Testis (tissue), 2 donors: ENCODE measurements at regions not wholly inside any gene's neighbourhood (a gene's known extent, or its start where the extent isn't known, plus 50 kb on each side); places are given as distances from the start of the nearest gene placed in this dataset.

ENCODE experiments used
- DNase-seq: peaks from one replicate; pipeline ENCODE4 v3.0.0-alpha.2; 2019
- H3K27ac ChIP-seq, 2 donors: fragments of 200-600 bp; sonication (generic); one replicate each; pipeline ENCODE4 v1.5.1; 2019
- H3K27me3 ChIP-seq: fragments of 200-600 bp; sonication (generic); one replicate; pipeline ENCODE4 v1.5.1; 2019
- H3K36me3 ChIP-seq: fragments of 200-600 bp; sonication (generic); one replicate; pipeline ENCODE4 v1.5.1; 2017; ENCODE audit warnings: low read depth; ENCODE audit errors: missing control alignments
- H3K4me1 ChIP-seq: fragments of 200-600 bp; sonication (generic); one replicate; pipeline ENCODE4 v1.5.1; 2019
- H3K4me3 ChIP-seq, 2 donors: fragments of 200-600 bp; sonication (generic); one replicate each; pipeline ENCODE4 v1.5.1; 2017 to 2019
- H3K9me3 ChIP-seq: fragments of 200-600 bp; sonication (generic); one replicate; pipeline ENCODE4 v1.5.1; 2017
- POLR2A ChIP-seq: fragments of 450-650 bp; IDR thresholded peaks from one replicate; pipeline ENCODE4 v1.6.1; 2017; ENCODE audit warnings: antibody characterized with exemption, mild to moderate bottlenecking, moderate library complexity
- WGBS, 2 donors: methylation state at CpG; one replicate each; pipeline ENCODE4 v1.1.5; 2018; 5-methylcytosine and 5-hydroxymethylcytosine counted together
- intact Hi-C: fragments of 100-400 bp; cut with DNase I; formaldehyde crosslinking; loops from one replicate; pipeline ENCODE4 v1.15.1; 2023; ENCODE audit warnings: low total_unique reads
- TF ChIP-seq, protein P1 (sequence below), 3 experiments: fragments of 450-650 bp in 2 of 3; fragments of 200-600 bp in 1 of 3; sonication (generic) in 1 of 3; IDR thresholded peaks; one replicate each; pipeline ENCODE4 v1.5.1; 2016 to 2019; ENCODE audit warnings: antibody characterized with exemption in 3 of 3, mild to moderate bottlenecking in 2 of 3, moderate library complexity in 1 of 3

DNA sequence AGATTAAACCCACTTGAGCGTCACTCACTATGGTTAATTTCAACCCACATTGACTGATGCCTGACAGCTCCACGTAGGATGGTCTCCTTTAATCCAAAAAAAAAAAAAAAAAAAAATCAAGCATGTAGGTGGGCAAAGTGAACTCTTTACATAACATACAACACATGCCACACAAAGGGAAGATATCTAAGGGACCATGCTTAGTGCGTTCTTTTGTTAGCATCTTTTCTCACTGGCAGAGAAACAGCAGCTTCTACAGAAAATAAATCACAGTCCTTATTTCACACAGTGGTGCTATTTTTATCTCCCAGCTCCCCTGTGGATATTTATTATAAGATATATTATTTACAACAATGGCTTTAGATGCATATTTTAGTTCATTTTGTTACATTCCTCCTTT is 652.0 kb upstream of the CELF2 start:
- H3K4me3 ChIP-seq: no peak overlapping the region
- 83 to 84% methylated on average over 3 of the region's 3 CpGs for WGBS, 2 donors
- no peak for DNase-seq
- intact Hi-C loops: no loop called here
- no peaks in the 10 kb centered on the region for H3K9me3 ChIP-seq
- no peak overlapping the region for H3K27ac ChIP-seq
- no peaks in the 10 kb centered on the region for H3K4me1 ChIP-seq
- H3K27me3 ChIP-seq: no peaks in the 10 kb centered on the region
- H3K36me3 ChIP-seq: no peaks in the 10 kb centered on the region
- TF ChIP-seq, protein P1, sequence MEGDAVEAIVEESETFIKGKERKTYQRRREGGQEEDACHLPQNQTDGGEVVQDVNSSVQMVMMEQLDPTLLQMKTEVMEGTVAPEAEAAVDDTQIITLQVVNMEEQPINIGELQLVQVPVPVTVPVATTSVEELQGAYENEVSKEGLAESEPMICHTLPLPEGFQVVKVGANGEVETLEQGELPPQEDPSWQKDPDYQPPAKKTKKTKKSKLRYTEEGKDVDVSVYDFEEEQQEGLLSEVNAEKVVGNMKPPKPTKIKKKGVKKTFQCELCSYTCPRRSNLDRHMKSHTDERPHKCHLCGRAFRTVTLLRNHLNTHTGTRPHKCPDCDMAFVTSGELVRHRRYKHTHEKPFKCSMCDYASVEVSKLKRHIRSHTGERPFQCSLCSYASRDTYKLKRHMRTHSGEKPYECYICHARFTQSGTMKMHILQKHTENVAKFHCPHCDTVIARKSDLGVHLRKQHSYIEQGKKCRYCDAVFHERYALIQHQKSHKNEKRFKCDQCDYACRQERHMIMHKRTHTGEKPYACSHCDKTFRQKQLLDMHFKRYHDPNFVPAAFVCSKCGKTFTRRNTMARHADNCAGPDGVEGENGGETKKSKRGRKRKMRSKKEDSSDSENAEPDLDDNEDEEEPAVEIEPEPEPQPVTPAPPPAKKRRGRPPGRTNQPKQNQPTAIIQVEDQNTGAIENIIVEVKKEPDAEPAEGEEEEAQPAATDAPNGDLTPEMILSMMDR (IDR thresholded peaks at IDR 0.05): no peak
- no peak for TF ChIP-seq POLR2A

DNA sequence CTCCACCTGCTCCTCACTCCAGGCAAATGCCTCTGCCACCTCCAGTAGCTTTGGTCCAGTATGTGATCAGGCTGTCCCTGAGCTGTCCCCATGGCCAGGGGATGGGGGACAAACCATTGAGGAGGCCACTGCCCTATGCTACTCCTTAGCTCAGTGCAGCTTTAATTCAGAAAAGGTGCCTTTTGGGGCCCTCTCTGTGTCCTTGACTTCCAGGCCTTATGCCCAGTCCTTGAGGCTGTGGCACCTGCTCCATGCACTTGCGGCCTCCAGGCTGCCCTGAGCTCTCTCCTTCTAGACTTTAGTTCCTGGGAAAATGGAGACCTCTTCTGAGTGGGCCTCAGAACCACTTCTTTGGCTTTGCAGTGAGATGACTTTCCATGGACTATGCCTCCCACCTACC is 650.8 kb upstream of the CELF2 start:
- no peak for DNase-seq
- no peaks in the 10 kb centered on the region for H3K9me3 ChIP-seq
- no peaks in the 10 kb centered on the region for H3K4me1 ChIP-seq
- H3K4me3 ChIP-seq: no peak overlapping the region
- 82 to 100% methylated on average over 1 of the region's 1 CpG for WGBS, 2 donors
- intact Hi-C loops: no loop called here
- no peaks in the 10 kb centered on the region for H3K36me3 ChIP-seq
- no peak for TF ChIP-seq POLR2A
- TF ChIP-seq, protein P1 (IDR thresholded peaks at IDR 0.05): no peak
- no peaks in the 10 kb centered on the region for H3K27me3 ChIP-seq
- H3K27ac ChIP-seq: no peak overlapping the region

DNA sequence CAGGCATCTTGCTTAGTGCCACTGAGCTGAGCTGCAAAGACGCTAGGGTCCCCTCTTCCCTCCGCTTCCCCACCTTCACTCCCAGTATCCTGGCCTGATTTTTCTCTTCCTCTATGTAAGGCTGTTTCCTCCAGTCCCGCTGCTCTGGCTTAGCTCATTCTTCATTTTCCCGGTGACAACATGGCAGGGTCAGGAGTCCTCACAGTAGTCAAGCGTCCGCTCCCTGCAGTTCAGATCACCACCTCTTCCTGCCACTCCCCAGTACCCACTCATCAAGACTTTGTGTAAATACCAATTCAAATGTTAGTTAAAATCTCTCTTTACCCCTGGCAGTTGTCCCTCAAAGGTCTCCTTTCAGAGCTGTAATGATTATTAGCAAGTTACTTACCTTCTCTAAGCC is 650.4 kb upstream of the CELF2 start:
- no peak for DNase-seq
- no peaks in the 10 kb centered on the region for H3K4me1 ChIP-seq
- no peak overlapping the region for H3K27ac ChIP-seq
- intact Hi-C loops: no loop called here
- TF ChIP-seq POLR2A: no peak
- TF ChIP-seq, protein P1 (IDR thresholded peaks at IDR 0.05): no peak
- no peak overlapping the region for H3K4me3 ChIP-seq
- H3K36me3 ChIP-seq: no peaks in the 10 kb centered on the region
- no peaks in the 10 kb centered on the region for H3K9me3 ChIP-seq
- no peaks in the 10 kb centered on the region for H3K27me3 ChIP-seq
- 88 to 97% methylated on average over 5 of the region's 6 CpGs for WGBS, 2 donors

DNA sequence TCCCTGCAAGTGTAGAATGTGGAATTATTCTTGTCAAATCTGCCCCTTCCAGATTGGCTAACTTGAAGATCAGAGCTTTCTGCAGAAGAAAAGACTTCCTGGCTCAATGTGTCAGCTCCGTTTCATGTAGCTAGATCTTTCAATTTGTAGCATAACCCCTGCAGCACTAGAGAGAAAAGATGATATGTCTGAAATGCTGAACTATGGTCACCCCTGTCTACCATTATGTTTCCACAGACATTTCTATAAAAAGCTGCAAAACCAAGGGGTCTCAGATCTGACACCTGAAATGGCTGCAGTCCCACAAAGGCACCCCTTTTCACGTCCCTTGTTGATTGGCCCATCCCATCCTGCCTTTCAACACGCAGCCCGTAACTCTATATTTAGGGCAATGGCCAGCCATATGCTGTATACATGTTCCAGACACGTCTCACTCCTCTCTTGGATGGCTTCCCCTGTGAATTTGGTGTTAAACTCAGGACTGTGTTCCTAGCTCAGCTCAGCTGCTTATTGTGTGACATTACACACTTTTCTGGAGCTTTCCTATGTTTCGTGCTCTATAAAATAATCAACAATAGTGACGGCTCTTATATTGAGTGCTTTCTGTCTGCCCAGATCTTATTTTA is 648.6 kb upstream of the CELF2 start:
- no peaks in the 10 kb centered on the region for H3K9me3 ChIP-seq
- DNase-seq: no peak
- no peak overlapping the region for H3K4me3 ChIP-seq
- H3K27ac ChIP-seq: no peak overlapping the region
- H3K4me1 ChIP-seq: no peaks in the 10 kb centered on the region
- H3K27me3 ChIP-seq: no peaks in the 10 kb centered on the region
- 86 to 93% methylated on average over 7 of the region's 7 CpGs for WGBS, 2 donors
- TF ChIP-seq, protein P1 (IDR thresholded peaks at IDR 0.05): no peak
- no peak for TF ChIP-seq POLR2A
- intact Hi-C loops: no loop called here
- H3K36me3 ChIP-seq: no peaks in the 10 kb centered on the region

DNA sequence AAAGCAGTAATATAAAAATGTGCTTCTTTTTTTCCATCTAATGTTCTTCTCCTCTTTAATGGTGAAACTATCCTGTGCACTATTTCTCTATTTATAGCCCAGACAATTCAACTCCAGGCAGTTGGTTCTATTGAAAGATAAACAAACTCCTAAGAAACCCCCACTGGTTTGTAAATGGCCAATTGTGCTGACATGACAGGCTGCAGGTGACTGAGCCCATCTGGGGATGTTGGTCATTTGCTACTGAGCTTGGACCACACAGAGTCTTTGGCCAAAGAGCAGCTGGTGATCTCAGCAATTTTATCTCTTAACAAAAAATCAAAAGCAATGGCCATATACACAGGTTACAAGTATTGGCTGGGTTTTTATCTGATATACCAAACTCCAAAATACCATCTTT is 631.8 kb upstream of the CELF2 start:
- no peak for DNase-seq
- Histone ChIP-seq H3K4me1 (no peaks in the 10 kb centered on the region), H3K9me3 (no peaks in the 10 kb centered on the region), H3K27me3 (no peaks in the 10 kb centered on the region), H3K4me3 (no peak overlapping the region), H3K36me3 (no peaks in the 10 kb centered on the region), H3K27ac (no peak overlapping the region)
- intact Hi-C loops: no loop called here
- no peak for TF ChIP-seq POLR2A
- TF ChIP-seq, protein P1 (IDR thresholded peaks at IDR 0.05): no peak
